ENCODE measurements at regions not wholly inside any gene's neighbourhood (a gene's known extent, or its start where the extent isn't known, plus 50 kb on each side); places are given as distances from the start of the nearest gene placed in this dataset.

DNA sequence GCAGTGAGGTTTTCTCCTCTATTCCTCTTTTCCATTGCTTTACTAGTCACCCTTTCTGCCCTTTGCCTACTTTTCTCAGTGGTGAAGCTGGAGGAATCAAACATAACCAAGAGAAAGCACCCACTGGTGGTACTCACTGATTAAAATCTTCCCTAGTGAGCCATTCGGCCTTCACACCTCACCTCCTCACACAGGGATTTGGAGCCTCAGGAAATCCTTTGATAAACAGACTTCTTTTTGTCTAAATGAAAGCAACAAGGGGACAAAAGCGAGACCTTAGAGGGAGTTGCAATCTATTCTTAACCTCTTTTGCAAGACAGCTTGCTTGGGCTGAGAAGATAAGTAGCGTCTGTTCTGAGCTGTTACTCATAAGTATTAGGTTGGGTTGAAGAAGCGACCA is 572.6 kb downstream of the ZNF674 start:
- Histone ChIP-seq H2BK120ac (ENCODE audit: low read depth, low read length) (no peak overlapping the region), H3K79me1 (ENCODE audit: low read depth in 1 of 2, low read length in 2 of 2) (no peaks in the 10 kb centered on the region), H3K9me3 (ENCODE audit: control insufficient read depth, insufficient read depth, low read length) (no peaks in the 10 kb centered on the region), H3K9ac (ENCODE audit: low read depth, low read length) (no peak overlapping the region), H3K27ac (ENCODE audit: insufficient read depth, low read length) (no peak overlapping the region), H4K8ac (ENCODE audit: low read depth in 2 of 2, low read length in 2 of 2) (no peak overlapping the region), H3K18ac (ENCODE audit: low read depth, low read length) (no peak overlapping the region), H3K4me3 (ENCODE audit: insufficient read depth, low read depth, low read length) (no peak overlapping the region), H4K5ac (ENCODE audit: low read depth, low read length) (no peak overlapping the region), H2BK20ac (ENCODE audit: low read depth, low read length) (no peak overlapping the region), H2AK5ac (ENCODE audit: low read depth, low read length) (no peak overlapping the region), H4K20me1 (ENCODE audit: insufficient read depth, low read length) (no peaks in the 10 kb centered on the region), H2BK5ac (ENCODE audit: low read depth, low read length, poor library complexity, severe bottlenecking) (no peak overlapping the region), H3K4me1 (ENCODE audit: control insufficient read depth, insufficient read depth, low read length) (no peaks in the 10 kb centered on the region), H3K4ac (ENCODE audit: low read depth, low read length) (no peak overlapping the region), H3K27me3 (ENCODE audit: control insufficient read depth, insufficient read depth, low read length) (peaks cover 3% of the 10 kb centered on the region), H2AFZ (replicated peaks; ENCODE audit: low read length, poor library complexity) (no peak overlapping the region), H3K14ac (replicated peaks; ENCODE audit: low read depth, low read length) (no peak overlapping the region), H3K9me1 (ENCODE audit: insufficient read depth, low read length) (no peaks in the 10 kb centered on the region), H3K56ac (ENCODE audit: extremely low read depth, insufficient read depth, low read length) (no peak overlapping the region), H4K91ac (ENCODE audit: insufficient read depth, low read depth, low read length) (no peak overlapping the region), H2BK15ac (ENCODE audit: low read depth, low read length) (no peak overlapping the region), H3K36me3 (ENCODE audit: control insufficient read depth, insufficient read depth, low read length) (no peaks in the 10 kb centered on the region), H2AK9ac (replicated peaks; ENCODE audit: low read depth, low read length, poor library complexity) (no peak overlapping the region), H3K23ac (ENCODE audit: low read depth, low read length) (no peak overlapping the region), H3K4me2 (ENCODE audit: low read depth, low read length) (no peak overlapping the region)
- no CpG with 5 or more reads among the region's 4 CpGs for whole genome bisulfite sequencing, 2 experiments (ENCODE audit: extremely low coverage in 2 of 2, insufficient read length in 1 of 2)
- no peak for DNase-seq
- dilution Hi-C loops (cut with HindIII; ENCODE audit: low sequenced_read_pairs, unreplicated experiment) (no loop called here), intact Hi-C loops (cut with micrococcal nuclease) (no loop called here), in situ Hi-C loops (cut with MboI; ENCODE audit: low sequenced_read_pairs) (no loop called here)
- POLR2A ChIA-PET (ENCODE audit: unreplicated experiment) = no interaction called here
- ATAC-seq (ENCODE audit: low read depth) = no peak
- no TSS peak for BruUV-seq (replicated peaks)
- CTCF ChIA-PET = no interaction called here
- no peak for TF ChIP-seq BHLHE40 (IDR thresholded peaks at IDR 0.05; ENCODE audit: low read depth, low read length)

Data from IMR-90 (cell line).